Stimulated activated CD8-positive, alpha-beta memory T cell treated with anti-CD3 and anti-CD28 coated beads, Interleukin-12 subunit alpha, Interleukin-12 subunit beta, amount 100 ng/mL, for 4 hours (primary cell): ENCODE measurements at regions not wholly inside any gene's neighbourhood (a gene's known extent, or its start where the extent isn't known, plus 50 kb on each side); places are given as distances from the start of the nearest gene placed in this dataset.

Experiments
- DNase-seq: peaks from one replicate; pipeline ENCODE4 v3.0.0-alpha.2; 2020; ENCODE audit warnings: low read depth

GRCh38 chr6:766625-767024, 73.7 kb upstream of the EXOC2 start:
- no peak for DNase-seq

GRCh38 chr6:761997-762396, 69.1 kb upstream of the EXOC2 start:
- DNase-seq = no peak

- DNase-seq = no peak
Measured at GRCh38 chr6:760982-761955, 68.3 kb upstream of the EXOC2 start.

- no peak for DNase-seq
Measured at GRCh38 chr6:759729-760128, 66.8 kb upstream of the EXOC2 start.

GRCh38 chr6:756224-756623, 63.3 kb upstream of the EXOC2 start:
- DNase-seq = no peak

GRCh38 chr6:754202-754601, 61.3 kb upstream of the EXOC2 start:
- DNase-seq = no peak

GRCh38 chr6:753486-753885, 60.5 kb upstream of the EXOC2 start:
- no peak for DNase-seq

- DNase-seq = no peak
Measured at GRCh38 chr6:752438-752837, 59.5 kb upstream of the EXOC2 start.

- DNase-seq = no peak
Measured at GRCh38 chr6:751765-752164, 58.8 kb upstream of the EXOC2 start.

GRCh38 chr6:747921-748320, 55.0 kb upstream of the EXOC2 start:
- no peak for DNase-seq

- DNase-seq = no peak
Measured at GRCh38 chr6:747028-747427, 54.1 kb upstream of the EXOC2 start.

- no peak for DNase-seq
Measured at GRCh38 chr6:744666-745353, 51.9 kb upstream of the EXOC2 start.

GRCh38 chr6:743320-744096, 50.6 kb upstream of the EXOC2 start:
- no peak for DNase-seq
